Ovary (tissue), 3 donors: ENCODE measurements at regions not wholly inside any gene's neighbourhood (a gene's known extent, or its start where the extent isn't known, plus 50 kb on each side); places are given as distances from the start of the nearest gene placed in this dataset.

Experiments used
- CTCF ChIP-seq, 3 donors: fragments of 450-650 bp in 2 of 3; fragments of 200-600 bp in 1 of 3; IDR thresholded peaks; one replicate each; pipeline versions ENCODE4 v1.5.1 to v1.8.0; 2016 to 2022; ENCODE audit warnings: antibody characterized with exemption in 3 of 3, mild to moderate bottlenecking in 1 of 3
- POLR2A ChIP-seq: fragments of 450-650 bp; IDR thresholded peaks from one replicate; pipeline ENCODE4 v1.6.1; 2017; ENCODE audit warnings: antibody characterized with exemption, mild to moderate bottlenecking, moderate library complexity
- donor health status: DM: no; HTN: no; CAD: no.

- TF ChIP-seq POLR2A = no peak
- no peak for TF ChIP-seq CTCF (IDR thresholded peaks at IDR 0.05)
Measured at GRCh38 chr4:132646186-132646585, 502.9 kb upstream of the PCDH10 start.
